ENCODE measurements at regions not wholly inside any gene's neighbourhood (a gene's known extent, or its start where the extent isn't known, plus 50 kb on each side); places are given as distances from the start of the nearest gene placed in this dataset.

GRCh38 chr5:88426441-88426840 lies 157.8 kb upstream of the TMEM161B start:
- in situ Hi-C loops (cut with MboI; ENCODE audit: low pct_unique_long_range_greater_than_20kb, low sequenced_read_pairs), result no loop called here
- DNase-seq, result no peak

GRCh38 chr5:88425124-88425523 lies 156.5 kb upstream of the TMEM161B start:
- in situ Hi-C loops (cut with MboI; ENCODE audit: low pct_unique_long_range_greater_than_20kb, low sequenced_read_pairs), result no loop called here
- no peak for DNase-seq

- DNase-seq, result no peak
- in situ Hi-C loops (cut with MboI; ENCODE audit: low pct_unique_long_range_greater_than_20kb, low sequenced_read_pairs), result no loop called here
These were observed 151.3 kb upstream of the TMEM161B start for GRCh38 chr5:88419931-88420330.

DNA sequence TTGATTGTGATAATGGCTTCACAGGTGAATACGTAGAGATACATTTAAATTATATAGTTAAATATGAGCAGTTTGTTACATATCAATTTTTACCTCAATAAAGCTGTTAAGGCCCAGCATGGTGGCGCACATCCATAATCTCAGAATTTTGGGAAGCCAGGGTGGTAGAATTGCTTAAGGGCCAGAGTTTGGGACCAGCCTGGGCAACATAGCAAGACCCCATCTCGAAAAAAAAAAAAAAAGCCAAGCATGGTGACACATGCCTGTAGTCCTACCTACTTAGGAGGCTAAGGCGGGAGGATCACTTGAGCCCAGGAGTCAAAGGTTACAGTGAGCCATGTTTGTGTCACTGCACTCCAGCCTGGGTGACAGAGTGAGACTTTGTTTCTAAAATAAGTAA lies 138.7 kb upstream of the TMEM161B start:
- in situ Hi-C loops (cut with MboI; ENCODE audit: low pct_unique_long_range_greater_than_20kb, low sequenced_read_pairs), result no loop called here
- DNase-seq, result no peak

GRCh38 chr5:88405783-88406182 lies 137.1 kb upstream of the TMEM161B start:
- in situ Hi-C loops (cut with MboI; ENCODE audit: low pct_unique_long_range_greater_than_20kb, low sequenced_read_pairs), result no loop called here
- no peak for DNase-seq

- in situ Hi-C loops (cut with MboI; ENCODE audit: low pct_unique_long_range_greater_than_20kb, low sequenced_read_pairs), result no loop called here
These were observed 135.8 kb upstream of the TMEM161B start for GRCh38 chr5:88404405-88404804.

DNA sequence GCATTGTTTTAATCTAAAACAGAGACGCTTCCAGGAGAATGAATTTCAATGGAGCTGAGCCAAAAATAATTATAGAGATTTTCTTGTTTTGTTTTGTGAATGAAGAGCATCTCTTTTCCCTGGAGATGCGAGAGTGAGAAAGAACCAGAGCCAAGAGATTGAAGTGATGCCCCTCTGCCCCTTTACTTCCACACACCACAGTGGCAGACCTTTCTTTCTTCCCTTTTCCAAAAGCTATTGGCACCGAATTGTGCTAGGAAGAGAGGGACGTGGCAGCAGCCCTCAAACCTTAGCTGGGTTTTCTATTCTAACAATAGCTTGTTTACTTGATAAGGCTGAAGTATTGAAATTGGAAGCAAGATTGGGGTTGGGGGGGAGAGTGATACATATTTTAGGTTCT lies 133.0 kb upstream of the TMEM161B start:
- no peak for DNase-seq
- in situ Hi-C loops (cut with MboI; ENCODE audit: low pct_unique_long_range_greater_than_20kb, low sequenced_read_pairs), result no loop called here

More at GRCh38 chr5:88404405-88404804, 135.8 kb upstream of the TMEM161B start:
- DNase-seq, result no peak

GRCh38 chr5:88401228-88401627 lies 132.6 kb upstream of the TMEM161B start:
- in situ Hi-C loops (cut with MboI; ENCODE audit: low pct_unique_long_range_greater_than_20kb, low sequenced_read_pairs), result no loop called here
- DNase-seq, result no peak

- in situ Hi-C loops (cut with MboI; ENCODE audit: low pct_unique_long_range_greater_than_20kb, low sequenced_read_pairs), result no loop called here
- no peak for DNase-seq
These were observed 130.9 kb upstream of the TMEM161B start for GRCh38 chr5:88399561-88399960.

DNA sequence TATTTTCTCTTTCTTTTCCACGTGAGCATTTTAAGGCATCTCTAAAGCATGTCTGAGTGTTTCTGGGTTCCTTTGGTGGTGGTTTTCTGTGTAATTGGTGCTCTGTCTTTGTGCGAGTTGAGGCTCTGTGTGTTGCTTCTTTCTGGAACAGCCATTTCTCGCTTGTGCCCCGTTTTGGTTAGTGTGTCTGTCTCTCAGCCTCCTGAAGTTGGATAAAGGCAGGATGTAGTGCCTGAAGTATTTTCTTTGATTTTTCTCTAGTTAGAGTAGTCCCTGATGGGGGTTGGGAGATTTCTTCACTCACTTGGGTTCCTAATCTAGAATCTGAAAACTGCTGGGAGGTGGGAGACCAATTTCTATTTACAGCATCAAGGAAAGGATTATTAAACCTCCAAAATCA lies 129.7 kb upstream of the TMEM161B start:
- in situ Hi-C loops (cut with MboI; ENCODE audit: low pct_unique_long_range_greater_than_20kb, low sequenced_read_pairs), result no loop called here
- DNase-seq, result no peak

GRCh38 chr5:88396751-88397281 lies 128.2 kb upstream of the TMEM161B start:
- DNase-seq, result no peak
- in situ Hi-C loops (cut with MboI; ENCODE audit: low pct_unique_long_range_greater_than_20kb, low sequenced_read_pairs), result no loop called here

DNA sequence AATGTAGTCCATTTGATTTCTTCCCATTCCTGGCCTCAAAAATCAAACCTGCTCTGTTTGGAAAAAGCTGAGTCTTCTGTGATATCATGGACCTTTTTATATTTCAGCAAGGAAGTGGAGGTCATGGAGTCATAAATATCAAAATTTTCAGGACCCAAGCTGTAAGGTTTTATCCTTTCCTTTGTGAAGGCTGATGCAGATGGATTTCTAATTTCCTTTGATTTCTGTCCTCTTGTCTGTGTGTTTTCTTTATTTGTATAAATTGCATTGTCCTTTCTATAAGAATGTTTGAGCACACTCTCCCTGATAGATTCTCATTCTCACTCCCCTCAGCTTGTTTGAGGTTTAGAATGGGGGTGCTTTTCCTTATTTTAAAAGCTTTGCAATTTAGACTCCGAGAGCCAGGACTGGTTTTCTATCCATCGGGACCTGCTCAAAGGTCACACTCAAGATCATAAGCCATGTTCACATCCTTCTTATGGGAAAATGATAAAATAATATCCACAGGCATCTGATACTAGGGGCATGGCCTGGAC lies 127.4 kb upstream of the TMEM161B start:
- DNase-seq, result no peak
- in situ Hi-C loops (cut with MboI; ENCODE audit: low pct_unique_long_range_greater_than_20kb, low sequenced_read_pairs), result no loop called here

- in situ Hi-C loops (cut with MboI; ENCODE audit: low pct_unique_long_range_greater_than_20kb, low sequenced_read_pairs), result no loop called here
- DNase-seq, result no peak
These were observed 126.6 kb upstream of the TMEM161B start for GRCh38 chr5:88395264-88395663.

DNA sequence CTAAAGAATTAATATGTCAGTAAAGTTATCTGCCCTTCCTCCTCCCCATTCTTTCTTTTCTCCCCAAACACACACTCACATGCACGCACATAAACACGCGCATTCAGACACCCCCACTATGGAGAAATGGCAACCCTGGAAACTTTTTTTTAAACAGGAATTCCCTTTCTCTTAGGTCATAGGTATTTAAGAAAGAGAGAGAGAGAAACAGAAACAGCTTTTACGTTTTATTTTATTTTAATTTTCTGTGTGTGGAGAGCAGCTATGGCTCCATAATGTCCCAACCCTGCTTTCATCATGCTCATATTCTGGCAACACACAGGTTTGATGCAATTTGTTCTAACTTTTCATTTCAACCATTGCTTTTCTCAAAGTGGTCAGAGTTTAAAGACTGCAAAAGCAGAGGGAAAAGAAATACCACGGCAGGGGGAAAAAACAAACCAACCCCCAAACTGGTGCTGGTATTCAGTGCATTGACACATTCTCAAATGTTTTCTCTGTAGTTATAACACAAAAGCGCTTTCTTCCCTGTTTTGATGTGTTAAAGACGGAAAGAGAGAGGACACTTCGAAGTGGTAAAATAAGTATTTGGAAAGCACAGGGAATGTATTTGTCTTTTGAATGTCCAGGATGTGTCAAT lies 126.0 kb upstream of the TMEM161B start:
- no peak for DNase-seq
- in situ Hi-C loops (cut with MboI; ENCODE audit: low pct_unique_long_range_greater_than_20kb, low sequenced_read_pairs), result no loop called here

GRCh38 chr5:88393716-88394535 lies 125.3 kb upstream of the TMEM161B start:
- DNase-seq, result no peak
- in situ Hi-C loops (cut with MboI; ENCODE audit: low pct_unique_long_range_greater_than_20kb, low sequenced_read_pairs), result no loop called here

- in situ Hi-C loops (cut with MboI; ENCODE audit: low pct_unique_long_range_greater_than_20kb, low sequenced_read_pairs), result no loop called here
These were observed 124.4 kb upstream of the TMEM161B start for GRCh38 chr5:88393042-88393441.

GRCh38 chr5:88391991-88392390 lies 123.3 kb upstream of the TMEM161B start:
- DNase-seq, result no peak
- in situ Hi-C loops (cut with MboI; ENCODE audit: low pct_unique_long_range_greater_than_20kb, low sequenced_read_pairs), result no loop called here

More at GRCh38 chr5:88393042-88393441, 124.4 kb upstream of the TMEM161B start:
- no peak for DNase-seq

DNA sequence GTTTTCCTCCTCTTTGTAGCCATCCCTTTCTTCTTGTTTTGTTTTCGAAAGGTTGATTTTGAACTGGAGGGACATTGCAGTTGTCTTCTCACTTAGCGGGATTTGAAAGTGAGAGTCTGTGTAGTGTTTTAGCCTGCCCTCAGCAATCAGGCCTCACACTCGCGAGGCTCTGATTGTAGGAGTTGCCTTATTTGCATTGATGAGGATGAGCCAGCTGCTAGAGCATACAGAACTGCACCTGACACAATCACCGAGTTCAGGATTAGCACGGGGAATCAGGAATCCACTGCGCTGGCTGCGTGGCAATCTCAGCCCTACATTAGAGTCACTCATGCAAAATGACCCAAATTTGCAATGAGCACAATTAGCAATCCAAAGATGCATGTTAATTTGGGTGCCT lies 122.5 kb upstream of the TMEM161B start:
- in situ Hi-C loops (cut with MboI; ENCODE audit: low pct_unique_long_range_greater_than_20kb, low sequenced_read_pairs), result no loop called here
- DNase-seq, result no peak

DNA sequence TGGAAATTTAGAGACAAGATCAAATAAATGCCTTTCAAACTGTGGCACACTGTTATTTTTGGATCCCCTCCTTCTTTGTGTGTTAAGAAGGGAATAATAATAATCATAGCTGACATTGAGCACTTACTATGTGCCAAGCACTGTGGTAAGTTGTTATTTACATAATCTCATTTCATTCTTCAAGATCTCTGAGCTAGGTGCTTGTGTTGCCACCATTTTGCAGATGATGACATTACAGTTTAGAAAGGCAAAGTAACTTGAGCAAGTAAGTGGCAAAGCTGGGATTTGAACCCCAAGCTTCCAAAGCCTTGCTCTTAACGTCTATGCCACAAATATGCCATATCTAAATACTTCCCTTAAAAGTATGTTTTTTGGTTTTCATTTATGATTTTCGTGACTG lies 121.8 kb upstream of the TMEM161B start:
- DNase-seq, result no peak
- in situ Hi-C loops (cut with MboI; ENCODE audit: low pct_unique_long_range_greater_than_20kb, low sequenced_read_pairs), result no loop called here

DNA sequence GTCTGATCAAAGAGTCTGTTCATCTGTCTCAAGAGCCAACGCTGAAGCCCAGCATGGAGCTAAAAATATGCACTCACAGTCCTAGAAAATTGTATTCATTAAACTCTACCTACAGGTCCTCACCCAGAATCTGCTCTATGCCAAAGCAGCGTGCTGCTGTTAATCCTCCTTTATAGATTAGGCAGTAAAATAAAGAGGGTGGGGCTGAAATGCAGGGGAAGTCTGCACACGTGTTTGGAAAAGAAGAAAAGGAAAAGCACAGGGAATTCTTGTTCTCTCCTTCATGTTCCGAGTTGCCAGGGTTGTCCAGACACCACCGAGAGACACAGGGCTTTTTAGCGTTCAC lies 121.4 kb upstream of the TMEM161B start:
- in situ Hi-C loops (cut with MboI; ENCODE audit: low pct_unique_long_range_greater_than_20kb, low sequenced_read_pairs), result no loop called here
- no peak for DNase-seq

All from KBM-7 (cell line).